HG03097 (cell line): ENCODE measurements at regions not wholly inside any gene's neighbourhood (a gene's known extent, or its start where the extent isn't known, plus 50 kb on each side); places are given as distances from the start of the nearest gene placed in this dataset.
"Not testable (repeated sequence)": the region's sequence is repeated elsewhere in the genome, so short reads cannot be mapped to it uniquely, and the experiment has no call there.

Experiments
- ATAC-seq: cut with Tn5 transposase; IDR thresholded peaks from one replicate; pipeline ENCODE4 v1.9.1; 2021; ENCODE audit not compliant: unreplicated experiment, low FRiP score

GRCh38 chr12:126937431-126937830 is 1329.5 kb upstream of the TMEM132C start:
- no peak for ATAC-seq

- no peak for ATAC-seq
Measured at GRCh38 chr12:126944684-126945083, 1322.3 kb upstream of the TMEM132C start.

GRCh38 chr12:126946958-126947357 is 1320.0 kb upstream of the TMEM132C start:
- not testable (repeated sequence) for ATAC-seq

GRCh38 chr12:126949558-126949957 is 1317.4 kb upstream of the TMEM132C start:
- no peak for ATAC-seq

GRCh38 chr12:126950266-126950665 is 1316.7 kb upstream of the TMEM132C start:
- no peak for ATAC-seq

- no peak for ATAC-seq
Measured at GRCh38 chr12:126952096-126953007, 1314.6 kb upstream of the TMEM132C start.

- no peak for ATAC-seq
Measured at GRCh38 chr12:126953365-126953889, 1313.5 kb upstream of the TMEM132C start.

GRCh38 chr12:126960221-126960620 is 1306.7 kb upstream of the TMEM132C start:
- no peak for ATAC-seq

GRCh38 chr12:126960709-126961108 is 1306.3 kb upstream of the TMEM132C start:
- no peak for ATAC-seq

GRCh38 chr12:126963825-126964224 is 1303.1 kb upstream of the TMEM132C start:
- ATAC-seq: no peak

GRCh38 chr12:126966498-126966897 is 1300.5 kb upstream of the TMEM132C start:
- no peak for ATAC-seq

- ATAC-seq: no peak
Measured at GRCh38 chr12:126967152-126967551, 1299.8 kb upstream of the TMEM132C start.

- ATAC-seq: no peak
Measured at GRCh38 chr12:126974779-126975178, 1292.2 kb upstream of the TMEM132C start.

GRCh38 chr12:126976579-126976978 is 1290.4 kb upstream of the TMEM132C start:
- no peak for ATAC-seq

- not testable (repeated sequence) for ATAC-seq
Measured at GRCh38 chr12:126979564-126979963, 1287.4 kb upstream of the TMEM132C start.

- ATAC-seq: no peak
Measured at GRCh38 chr12:126982707-126983106, 1284.3 kb upstream of the TMEM132C start.

GRCh38 chr12:126983735-126984134 is 1283.2 kb upstream of the TMEM132C start:
- ATAC-seq: not testable (repeated sequence)

GRCh38 chr12:126985663-126986062 is 1281.3 kb upstream of the TMEM132C start:
- ATAC-seq: not testable (repeated sequence)

- ATAC-seq: no peak
Measured at GRCh38 chr12:126989532-126989931, 1277.4 kb upstream of the TMEM132C start.

- no peak for ATAC-seq
Measured at GRCh38 chr12:126993898-126994297, 1273.1 kb upstream of the TMEM132C start.

GRCh38 chr12:126994599-126994998 is 1272.4 kb upstream of the TMEM132C start:
- no peak for ATAC-seq

GRCh38 chr12:126998031-126998430 is 1268.9 kb upstream of the TMEM132C start:
- ATAC-seq: no peak
